ENCODE measurements at regions not wholly inside any gene's neighbourhood (a gene's known extent, or its start where the extent isn't known, plus 50 kb on each side); places are given as distances from the start of the nearest gene placed in this dataset.
A peak's percentile ranks its signal among the peaks of the same experiment; 100 is the strongest.

GRCh38 chr16:79472426-79472825, 128.1 kb downstream of the MAF start:
- DNase-seq (ENCODE audit: low spot score in 2 of 2) = no peak
- Mint-ChIP-seq H3K9me3 (no peaks in the 10 kb centered on the region), H3K27ac (no peak overlapping the region), H3K36me3 (no peaks in the 10 kb centered on the region)
- no peak for ATAC-seq

DNA sequence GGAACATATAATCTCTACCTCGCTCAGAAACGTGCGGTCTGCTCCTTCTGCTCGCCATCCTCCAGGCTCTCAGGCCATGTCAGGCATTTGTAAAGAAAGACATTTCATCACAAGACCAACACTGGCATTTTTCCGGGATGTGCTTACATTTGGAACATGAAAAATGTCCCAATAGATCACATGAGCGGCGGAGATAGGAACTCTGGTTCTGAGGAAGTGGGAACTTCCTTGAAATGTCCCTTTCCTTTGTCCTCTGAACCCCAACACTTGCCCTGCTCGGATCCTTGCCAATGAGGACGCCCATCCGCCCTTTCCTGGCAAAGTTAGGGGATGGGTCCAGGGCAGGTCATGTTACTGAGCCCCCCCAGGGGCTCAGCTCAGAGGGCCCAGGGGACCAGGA, 130.5 kb downstream of the MAF start:
- Mint-ChIP-seq H3K36me3 (no peaks in the 10 kb centered on the region), H3K9me3 (no peaks in the 10 kb centered on the region), H3K27ac (no peak overlapping the region)
- ATAC-seq (no peak), DNase-seq (ENCODE audit: low spot score in 2 of 2) (no peak)

DNA sequence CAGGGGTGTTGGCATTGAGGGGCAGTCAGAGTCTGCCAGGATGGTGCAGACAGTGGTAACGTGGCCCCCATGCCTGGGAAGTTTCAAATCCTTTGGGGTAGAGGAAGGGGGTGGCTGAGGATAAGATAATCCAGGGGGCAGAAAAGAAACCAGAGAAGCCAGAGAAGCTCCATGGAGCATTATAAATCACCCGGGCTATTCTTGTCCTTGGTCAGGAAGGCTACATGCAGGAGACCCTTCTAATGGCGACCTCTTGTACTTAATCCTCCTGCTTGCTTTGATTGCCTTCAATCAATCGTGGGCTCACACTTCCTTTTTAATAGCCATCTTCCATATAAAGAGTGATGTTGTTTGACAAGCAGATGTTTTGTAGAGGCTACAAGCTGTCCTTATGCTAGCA, 131.9 kb downstream of the MAF start:
- no peak for ATAC-seq
- H3K9me3 Mint-ChIP-seq = peaks cover 0 to 3% of the 10 kb centered on the region in 2 donors
- H3K27ac Mint-ChIP-seq = peak overlapping the region in 1 of 2 donors; percentile 41
- no peak for DNase-seq (ENCODE audit: low spot score in 2 of 2)
- no peaks in the 10 kb centered on the region for H3K36me3 Mint-ChIP-seq

DNA sequence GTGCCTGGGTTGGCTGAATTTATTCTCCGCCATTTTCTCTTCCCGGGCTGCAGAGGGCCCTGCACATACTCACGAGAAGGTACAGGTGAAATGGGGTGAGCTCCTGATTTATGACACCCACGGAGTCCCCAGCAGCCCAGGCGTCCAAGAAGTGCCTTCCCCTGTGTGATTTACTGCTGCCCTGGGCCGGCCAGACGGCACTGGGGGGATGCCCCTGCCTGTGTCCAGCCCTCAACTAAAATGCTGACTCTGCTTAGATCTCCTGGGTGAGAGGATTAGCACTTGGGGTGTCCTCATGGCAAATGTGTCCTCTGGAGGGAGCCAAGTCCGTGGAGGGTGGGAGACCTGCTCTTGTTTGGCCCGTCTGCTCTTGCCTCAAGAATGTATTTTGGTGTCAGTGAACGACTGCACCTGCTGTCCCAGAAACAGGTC, 132.4 kb downstream of the MAF start:
- peaks cover 0 to 4% of the 10 kb centered on the region in 2 donors for H3K9me3 Mint-ChIP-seq
- H3K27ac Mint-ChIP-seq = peak overlapping the region in 1 of 2 donors; percentile 41
- DNase-seq (ENCODE audit: low spot score in 2 of 2) (no peak), ATAC-seq (no peak)
- H3K36me3 Mint-ChIP-seq = no peaks in the 10 kb centered on the region

- Mint-ChIP-seq H3K27ac (no peak overlapping the region), H3K36me3 (no peaks in the 10 kb centered on the region), H3K9me3 (peaks cover 3 to 4% of the 10 kb centered on the region in 2 donors)
- ATAC-seq (no peak), DNase-seq (ENCODE audit: low spot score in 2 of 2) (no peak)
Measured at GRCh38 chr16:79466111-79466510, 134.4 kb downstream of the MAF start.

DNA sequence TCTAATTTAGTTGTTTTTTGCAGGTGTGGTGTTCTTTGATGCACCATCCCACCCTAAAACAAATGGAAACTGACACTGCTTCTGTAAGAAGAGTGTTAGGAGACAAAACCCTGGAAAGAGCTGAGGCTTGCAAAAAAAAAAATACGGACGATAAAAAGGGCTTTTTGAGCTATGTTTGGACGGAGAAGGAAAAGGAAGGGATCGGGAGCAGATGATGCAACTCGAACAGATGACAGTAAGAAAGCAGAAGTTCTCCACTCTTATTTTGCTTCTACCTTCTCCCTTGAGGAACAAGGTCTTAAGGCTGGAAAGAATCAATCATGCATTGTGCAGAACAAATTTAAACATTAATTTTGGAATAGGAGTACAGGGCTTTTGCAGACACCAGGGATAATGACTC, 136.7 kb downstream of the MAF start:
- peaks cover 3 to 4% of the 10 kb centered on the region in 2 donors for H3K9me3 Mint-ChIP-seq
- DNase-seq (ENCODE audit: low spot score in 2 of 2) (no peak), ATAC-seq (no peak)
- H3K27ac Mint-ChIP-seq = no peak overlapping the region
- no peaks in the 10 kb centered on the region for H3K36me3 Mint-ChIP-seq

- no peaks in the 10 kb centered on the region for H3K36me3 Mint-ChIP-seq
- ATAC-seq (no peak), DNase-seq (ENCODE audit: low spot score in 2 of 2) (no peak)
- H3K27ac Mint-ChIP-seq = no peak overlapping the region
- no peaks in the 10 kb centered on the region for H3K9me3 Mint-ChIP-seq
Measured at GRCh38 chr16:79456036-79456435, 144.5 kb downstream of the MAF start.

DNA sequence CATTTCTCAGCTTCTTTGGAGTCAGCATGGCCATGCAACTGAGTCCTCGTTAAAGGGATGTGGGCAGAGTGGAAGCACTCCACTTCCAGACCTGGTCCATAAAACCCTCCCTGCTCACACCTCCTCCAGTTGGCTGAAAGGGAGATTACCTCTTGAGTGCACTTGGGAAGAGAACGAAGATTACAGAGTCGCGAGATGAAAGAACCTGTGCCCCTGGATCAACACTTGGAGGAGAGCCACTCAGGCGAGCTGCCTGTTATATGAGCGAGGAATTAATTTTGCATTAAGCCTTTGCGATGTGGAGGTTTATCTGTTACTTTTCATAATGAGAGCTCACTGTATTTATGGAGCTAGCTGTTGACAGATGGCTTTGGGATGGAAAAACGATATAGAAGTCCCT, 147.9 kb downstream of the MAF start:
- no peak for ATAC-seq
- H3K36me3 Mint-ChIP-seq = no peaks in the 10 kb centered on the region
- H3K9me3 Mint-ChIP-seq = no peaks in the 10 kb centered on the region
- no peak overlapping the region for H3K27ac Mint-ChIP-seq
- DNase-seq (ENCODE audit: low spot score in 2 of 2) = no peak

DNA sequence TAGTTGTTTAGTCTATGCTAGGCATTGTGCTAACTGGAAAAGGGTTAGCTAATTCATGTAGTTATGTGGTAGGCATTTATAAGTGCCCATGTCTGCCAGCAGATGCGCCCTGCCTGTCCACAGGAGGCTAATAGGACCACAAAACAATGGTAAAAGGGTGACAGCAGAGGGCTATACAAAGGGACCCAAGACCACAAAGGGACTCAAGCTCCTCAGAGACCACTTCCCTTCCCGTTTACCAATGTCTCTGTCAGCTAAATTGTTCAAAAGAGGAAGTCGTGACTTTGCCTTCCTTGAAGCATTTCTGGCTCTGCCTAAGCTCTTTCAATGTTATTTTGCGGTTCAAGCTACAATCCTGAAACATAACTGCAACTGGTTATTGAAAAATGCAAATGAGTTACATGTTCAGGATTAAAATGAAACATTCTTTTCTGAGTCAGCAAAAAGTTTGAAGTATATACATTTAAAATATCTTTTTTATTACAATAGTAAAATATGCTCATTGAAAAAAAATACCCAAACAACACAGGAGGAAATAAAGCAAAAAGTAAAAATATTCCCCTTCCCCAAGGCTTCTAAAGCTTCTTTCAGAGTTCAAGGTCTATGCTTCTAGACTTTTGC, 149.2 kb downstream of the MAF start:
- DNase-seq (ENCODE audit: low spot score in 2 of 2) = no peak
- ATAC-seq = peak in 1 of 2 donors; percentile 73
- Mint-ChIP-seq H3K27ac (no peak overlapping the region), H3K36me3 (no peaks in the 10 kb centered on the region), H3K9me3 (no peaks in the 10 kb centered on the region)

DNA sequence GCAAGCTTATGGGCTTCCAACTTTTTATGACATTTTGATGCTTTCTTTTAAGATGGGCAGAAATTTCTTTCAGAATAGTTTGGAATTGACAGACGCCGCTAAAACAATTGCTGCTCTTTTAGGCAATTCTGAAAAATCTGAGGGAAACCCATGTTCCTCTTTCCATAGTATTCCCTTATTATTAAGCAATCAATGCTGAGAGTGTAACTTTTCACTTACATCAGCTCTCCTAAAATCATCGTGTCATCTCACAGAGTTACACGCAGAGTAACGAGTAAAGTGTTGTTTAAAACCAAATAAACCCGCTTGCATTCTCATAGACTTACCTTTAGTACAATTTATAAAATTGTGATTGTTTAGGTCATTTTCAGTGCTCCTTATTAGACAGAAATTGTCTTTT, 150.6 kb downstream of the MAF start:
- no peaks in the 10 kb centered on the region for H3K9me3 Mint-ChIP-seq
- H3K36me3 Mint-ChIP-seq = no peaks in the 10 kb centered on the region
- H3K27ac Mint-ChIP-seq = no peak overlapping the region
- ATAC-seq = no peak
- DNase-seq (ENCODE audit: low spot score in 2 of 2) = no peak

- DNase-seq (ENCODE audit: low spot score in 2 of 2) = no peak
- Mint-ChIP-seq H3K27ac (no peak overlapping the region), H3K36me3 (no peaks in the 10 kb centered on the region), H3K9me3 (no peaks in the 10 kb centered on the region)
- ATAC-seq = no peak
Measured at GRCh38 chr16:79449067-79449769, 151.3 kb downstream of the MAF start.

- ATAC-seq (no peak), DNase-seq (ENCODE audit: low spot score in 2 of 2) (no peak)
- no peak overlapping the region for H3K27ac Mint-ChIP-seq
- H3K36me3 Mint-ChIP-seq = no peaks in the 10 kb centered on the region
- no peaks in the 10 kb centered on the region for H3K9me3 Mint-ChIP-seq
Measured at GRCh38 chr16:79444572-79444971, 156.0 kb downstream of the MAF start.

DNA sequence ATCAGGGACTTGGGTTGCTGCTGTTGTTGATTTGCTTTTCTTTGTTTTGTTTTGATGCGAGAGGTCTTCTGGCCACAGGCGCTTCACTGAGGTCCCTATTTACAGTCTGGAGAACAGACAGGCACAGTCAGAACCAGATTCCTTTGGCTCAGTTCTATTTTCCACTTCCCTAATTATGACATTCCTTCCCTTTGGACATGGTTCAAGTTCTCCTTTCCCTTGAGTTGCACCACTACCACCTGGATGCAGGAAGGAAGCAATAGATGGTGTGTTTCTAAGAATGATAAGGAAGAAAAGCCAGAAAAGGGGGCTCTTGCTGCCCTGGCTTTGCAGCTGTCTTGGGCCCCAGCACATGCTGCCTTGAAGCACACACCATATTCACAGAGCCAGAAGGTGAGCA, 160.6 kb downstream of the MAF start:
- Mint-ChIP-seq H3K9me3 (no peaks in the 10 kb centered on the region), H3K36me3 (no peaks in the 10 kb centered on the region), H3K27ac (no peak overlapping the region)
- no peak for DNase-seq (ENCODE audit: low spot score in 2 of 2)
- ATAC-seq = no peak

DNA sequence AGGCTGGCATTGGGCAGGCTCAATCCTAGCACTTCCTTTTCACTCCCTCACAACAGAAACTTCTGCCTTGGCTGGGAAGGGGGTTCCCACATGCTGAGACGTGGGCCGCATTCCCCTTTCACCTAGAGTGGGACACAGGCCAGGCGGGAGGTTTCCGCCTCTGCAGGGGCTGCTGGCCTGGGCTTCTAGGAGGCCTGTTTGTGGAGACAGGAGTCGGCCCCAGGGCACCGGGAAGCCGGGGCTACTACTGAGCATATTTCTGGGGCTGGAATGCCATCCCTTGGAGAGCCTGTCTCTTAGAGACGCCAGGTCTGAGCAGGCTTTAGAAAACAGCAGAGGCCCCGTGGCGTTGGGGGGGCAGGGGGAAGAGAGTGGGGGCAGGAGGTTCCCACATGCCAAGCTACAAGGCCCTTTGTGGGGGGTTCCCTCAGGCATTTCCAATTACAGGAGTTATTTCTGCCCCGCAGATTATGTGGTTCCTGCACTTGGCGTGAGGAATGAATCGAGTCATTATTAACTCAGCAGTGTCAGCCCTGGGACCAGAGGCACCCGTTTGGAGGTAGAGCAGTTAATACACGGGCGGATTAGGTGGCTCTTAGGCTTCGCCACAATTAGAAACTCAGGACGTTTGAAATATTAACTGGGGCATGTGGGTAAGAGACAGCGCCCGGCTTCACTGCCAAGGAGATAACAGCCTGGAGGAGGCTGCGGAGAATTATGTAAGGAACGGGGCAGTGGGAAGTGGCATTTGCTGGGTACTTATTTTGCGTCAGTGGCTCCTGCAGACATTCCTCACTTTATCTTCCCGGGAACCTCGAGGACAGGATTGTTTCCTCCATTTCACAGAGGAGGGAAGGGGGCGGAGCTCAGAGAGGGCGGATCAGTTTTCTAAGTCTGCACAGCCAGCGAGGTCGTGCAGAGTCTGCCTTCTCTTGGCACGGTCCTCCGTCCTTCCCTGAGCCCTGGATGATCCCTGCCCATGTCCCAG, 162.5 kb downstream of the MAF start:
- H3K36me3 Mint-ChIP-seq = no peaks in the 10 kb centered on the region
- ATAC-seq (no peak), DNase-seq (ENCODE audit: low spot score in 2 of 2) (no peak)
- no peak overlapping the region for H3K27ac Mint-ChIP-seq
- H3K9me3 Mint-ChIP-seq = no peaks in the 10 kb centered on the region

DNA sequence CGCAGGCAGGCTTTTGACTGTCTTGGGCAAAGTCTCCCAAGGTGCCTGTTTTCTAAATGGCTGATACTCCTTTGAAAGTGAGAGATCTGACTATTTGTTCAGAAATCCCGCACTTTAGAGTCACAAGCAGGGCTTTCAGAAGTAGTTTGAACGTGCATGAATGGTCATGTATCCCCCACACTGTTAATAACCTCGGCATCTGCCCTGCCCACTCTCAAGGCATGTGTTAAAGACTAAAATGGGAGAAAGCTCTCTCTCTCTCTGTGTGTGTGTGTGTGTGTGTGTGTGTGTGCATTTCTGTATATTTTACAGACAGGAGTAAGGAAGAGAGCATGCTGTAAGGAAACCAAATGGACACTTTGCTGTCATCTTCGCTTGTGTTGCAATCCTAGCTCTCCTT, 163.7 kb downstream of the MAF start:
- no peak for DNase-seq (ENCODE audit: low spot score in 2 of 2)
- no peak for ATAC-seq
- Mint-ChIP-seq H3K9me3 (no peaks in the 10 kb centered on the region), H3K27ac (no peak overlapping the region), H3K36me3 (no peaks in the 10 kb centered on the region)

DNA sequence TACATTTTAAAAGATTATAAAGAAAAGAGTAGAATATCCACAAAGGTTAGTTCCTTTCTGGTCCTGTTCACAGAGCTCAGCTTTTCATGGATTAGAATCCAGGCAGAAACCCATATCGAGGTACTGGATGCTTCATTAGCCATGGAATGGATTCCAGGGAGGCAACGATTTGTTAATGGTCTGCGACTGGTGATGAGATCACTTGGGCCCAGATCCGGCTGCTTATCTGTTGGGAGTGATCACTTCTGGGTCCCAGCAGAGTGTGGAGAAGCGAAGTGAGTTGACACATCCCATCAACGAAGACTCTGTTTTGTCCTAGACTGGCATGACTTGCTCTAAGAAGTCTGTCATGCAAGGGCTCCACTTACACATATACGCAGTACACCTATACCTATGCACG, 165.8 kb downstream of the MAF start:
- no peak overlapping the region for H3K27ac Mint-ChIP-seq
- no peaks in the 10 kb centered on the region for H3K36me3 Mint-ChIP-seq
- DNase-seq (ENCODE audit: low spot score in 2 of 2) (no peak), ATAC-seq (no peak)
- no peaks in the 10 kb centered on the region for H3K9me3 Mint-ChIP-seq

DNA sequence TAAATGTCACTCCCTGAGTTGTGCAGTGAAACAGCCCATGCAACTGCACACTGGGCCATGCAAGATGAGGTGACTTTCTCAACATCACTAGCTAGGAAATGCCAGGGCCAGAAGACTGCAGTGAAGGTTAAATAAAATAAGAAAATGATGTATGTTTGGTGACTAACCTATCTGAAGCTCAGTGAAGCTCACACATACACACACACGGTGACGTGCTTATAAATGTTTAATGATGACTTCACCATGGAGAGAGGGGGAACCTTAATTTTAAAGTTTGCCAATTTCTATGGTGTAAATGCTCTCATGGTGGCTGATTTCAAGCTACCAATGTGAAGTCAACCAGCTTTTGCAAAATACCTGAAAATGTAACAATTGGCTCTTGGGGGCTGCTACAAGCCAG, 166.4 kb downstream of the MAF start:
- no peaks in the 10 kb centered on the region for H3K9me3 Mint-ChIP-seq
- no peak for ATAC-seq
- H3K27ac Mint-ChIP-seq = peak overlapping the region in 1 of 2 donors; percentile 57
- DNase-seq (ENCODE audit: low spot score in 2 of 2) = no peak
- H3K36me3 Mint-ChIP-seq = no peaks in the 10 kb centered on the region

Measured in activated naive CD4-positive, alpha-beta T cell treated with anti-CD3 and anti-CD28 coated beads, Interleukin-2, amount 50 U/mL, for 72 hours (primary cell).